ENCODE measurements at regions not wholly inside any gene's neighbourhood (a gene's known extent, or its start where the extent isn't known, plus 50 kb on each side); places are given as distances from the start of the nearest gene placed in this dataset.
A peak's percentile ranks its signal among the peaks of the same experiment; 100 is the strongest.

DNA sequence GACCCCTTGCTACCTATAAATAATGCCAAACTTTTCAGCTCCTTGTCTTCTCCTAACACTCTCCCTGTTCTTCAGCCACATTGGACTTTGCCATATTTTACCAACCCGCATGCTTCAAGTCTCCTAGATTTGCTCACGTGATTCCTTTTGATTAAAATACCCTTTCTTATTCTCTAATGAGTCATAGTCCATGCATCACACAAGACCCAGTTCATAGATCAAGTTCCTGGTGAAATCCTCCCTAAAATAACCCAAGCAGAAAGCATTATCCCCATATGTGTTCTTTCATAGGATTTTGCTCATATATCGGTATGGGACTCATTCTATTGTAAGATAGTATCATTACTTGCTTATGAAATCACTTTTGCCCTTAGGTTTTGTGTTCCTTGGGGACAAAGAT, 108.9 kb upstream of the STXBP5 start:
- no peak for DNase-seq

DNA sequence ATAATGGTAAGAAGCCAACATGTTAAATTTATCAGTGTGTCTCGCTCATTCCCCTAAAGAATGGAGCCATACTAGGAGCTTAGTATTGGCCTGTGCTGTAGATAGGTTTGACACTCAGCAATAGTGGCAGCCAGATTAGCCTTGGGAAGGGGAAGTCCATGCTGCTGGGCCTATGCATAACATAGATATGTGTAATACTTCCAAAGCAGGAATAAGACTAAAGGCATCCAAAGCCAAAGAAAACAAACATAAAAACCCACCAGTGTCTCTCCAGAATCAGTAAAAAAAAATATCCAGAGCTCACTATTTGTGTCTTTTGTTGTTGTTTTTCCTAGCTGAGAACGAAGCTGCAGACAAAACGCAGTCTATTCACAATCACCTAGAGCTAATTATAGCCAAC, 104.2 kb upstream of the STXBP5 start:
- no peak for DNase-seq

DNA sequence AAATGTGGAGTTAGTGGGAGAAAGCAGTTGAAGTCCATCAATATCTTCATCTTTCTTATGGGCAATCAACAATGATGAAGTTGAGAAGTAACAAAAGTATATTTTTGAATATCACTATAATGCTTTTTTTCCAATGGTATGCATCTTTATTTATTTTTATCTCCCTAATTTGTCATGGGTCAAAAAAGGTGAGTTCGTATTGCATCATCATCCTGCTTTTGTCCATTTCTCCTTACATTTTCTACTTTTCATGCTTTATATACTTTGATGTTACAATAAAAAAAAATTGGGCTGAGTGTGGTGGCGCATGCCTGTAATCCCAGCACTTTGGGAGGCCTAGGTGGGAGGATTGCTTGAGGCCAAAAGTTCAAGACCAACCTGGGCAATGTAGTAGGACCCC, 101.2 kb upstream of the STXBP5 start:
- no peak for DNase-seq

DNA sequence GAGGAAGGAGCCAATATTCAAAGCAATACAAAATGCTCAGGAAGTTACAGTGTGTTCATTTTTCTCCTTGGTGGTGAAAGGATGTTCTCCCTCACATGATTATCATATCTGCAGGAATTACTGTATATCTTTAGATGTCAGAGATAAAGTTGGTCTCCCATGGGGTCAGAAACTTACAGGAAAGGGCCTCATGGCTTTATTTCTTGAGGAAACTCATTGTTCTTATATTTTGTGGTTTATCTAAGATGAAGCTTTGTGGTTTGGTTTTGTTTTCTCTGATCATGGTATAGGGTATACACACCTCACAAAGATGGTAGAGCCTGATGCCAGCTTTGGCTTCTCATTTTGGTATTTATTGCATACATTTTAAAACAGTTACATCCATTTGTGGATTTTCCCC, 100.5 kb upstream of the STXBP5 start:
- no peak for DNase-seq

DNA sequence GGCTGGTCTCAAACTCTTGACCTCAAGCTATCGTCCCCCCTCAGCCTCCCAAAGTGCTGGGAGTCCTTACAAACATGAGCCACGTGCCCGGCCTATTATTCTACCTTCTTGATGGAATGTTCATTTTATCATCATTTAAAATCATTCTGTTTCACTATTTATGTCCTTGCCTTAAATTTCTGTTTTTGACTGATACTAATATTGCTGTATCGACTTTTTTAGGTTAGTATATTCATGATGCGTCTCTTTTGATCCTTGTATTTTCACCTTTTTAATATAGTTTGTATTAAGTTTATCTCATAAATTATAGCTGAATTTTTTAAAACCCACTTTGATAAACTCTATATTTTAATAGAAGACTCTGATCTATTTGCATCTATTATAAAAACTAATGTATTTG, 98.4 kb upstream of the STXBP5 start:
- no peak for DNase-seq

DNA sequence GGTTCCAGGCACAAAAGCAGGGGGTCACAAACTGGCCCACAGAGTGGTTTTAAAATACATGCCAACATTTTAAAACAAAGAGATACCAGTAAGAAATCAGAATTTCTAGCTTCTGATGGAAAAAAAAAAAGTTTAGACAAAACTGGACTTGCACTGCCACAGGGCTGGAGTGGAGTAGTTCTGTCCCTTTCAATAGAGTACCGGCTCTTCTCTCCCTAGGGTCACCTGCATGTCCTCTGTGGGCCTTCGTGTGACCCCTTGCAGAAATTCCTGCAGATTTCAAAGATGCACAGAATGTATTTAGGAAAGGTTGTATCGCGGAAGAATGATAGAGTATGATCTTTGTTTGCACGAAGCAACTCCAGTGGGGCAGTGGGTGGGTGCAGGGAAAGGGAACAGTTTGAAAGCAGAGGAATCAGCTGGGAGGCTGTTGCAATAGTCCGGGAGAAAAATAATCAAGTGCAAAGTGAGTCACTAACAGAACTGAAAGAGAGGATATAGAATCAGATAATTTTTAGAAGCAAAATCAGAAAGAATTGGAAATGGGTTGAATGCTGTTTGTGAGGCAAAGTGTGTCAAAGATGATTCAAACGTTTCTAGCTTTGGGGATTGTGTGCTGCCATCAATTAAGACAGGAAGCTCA, 97.3 kb upstream of the STXBP5 start:
- no peak for DNase-seq

DNA sequence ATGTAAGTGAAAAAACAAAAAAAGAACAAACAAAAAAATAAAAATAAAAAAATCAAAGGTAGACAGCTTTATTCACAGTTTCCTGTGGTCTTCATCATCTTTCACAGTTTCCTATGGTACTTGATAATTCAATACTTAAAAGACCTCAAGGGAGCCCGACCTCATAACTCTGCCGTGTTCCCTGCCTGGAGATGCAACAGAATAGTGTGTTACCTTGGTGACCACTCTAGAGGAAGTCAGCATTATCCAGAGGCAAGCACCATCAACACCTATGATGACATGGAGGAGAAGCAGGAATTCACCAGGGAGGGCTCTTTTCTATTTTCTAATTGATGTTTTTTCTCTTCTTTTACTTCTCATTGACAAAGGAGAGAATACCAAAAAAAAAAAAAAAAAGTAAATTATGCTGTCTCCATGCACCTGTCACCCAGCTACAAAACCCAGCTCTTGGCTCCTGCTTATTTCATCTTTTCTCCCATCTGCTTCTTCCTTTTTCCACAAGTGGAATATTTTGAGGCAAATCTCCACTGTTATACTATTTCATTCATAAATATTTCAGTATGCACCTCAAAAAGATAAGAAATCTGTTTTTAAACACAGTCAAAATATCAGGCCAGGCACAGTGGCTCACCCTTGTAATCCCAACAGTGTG, 95.8 kb upstream of the STXBP5 start:
- DNase-seq: no peak

DNA sequence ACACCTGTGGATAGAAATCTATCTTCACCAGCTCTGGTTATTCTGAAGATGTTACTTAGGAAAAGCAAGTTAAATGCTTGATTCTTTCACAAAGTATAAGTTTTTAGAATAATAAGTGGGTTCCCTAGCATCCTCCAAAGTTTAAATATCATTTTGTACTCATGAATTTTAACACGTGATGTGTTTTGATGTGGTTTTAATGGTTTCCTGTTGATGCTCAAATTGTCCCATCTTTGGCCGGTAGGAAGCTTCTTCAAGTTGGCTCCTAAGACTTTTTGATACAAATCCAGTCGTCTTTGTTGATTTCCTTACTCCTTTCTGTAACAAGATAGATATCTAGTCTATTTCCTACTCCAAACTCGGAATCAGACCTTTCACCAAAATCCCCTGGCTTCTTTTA, 94.5 kb upstream of the STXBP5 start:
- DNase-seq: no peak

DNA sequence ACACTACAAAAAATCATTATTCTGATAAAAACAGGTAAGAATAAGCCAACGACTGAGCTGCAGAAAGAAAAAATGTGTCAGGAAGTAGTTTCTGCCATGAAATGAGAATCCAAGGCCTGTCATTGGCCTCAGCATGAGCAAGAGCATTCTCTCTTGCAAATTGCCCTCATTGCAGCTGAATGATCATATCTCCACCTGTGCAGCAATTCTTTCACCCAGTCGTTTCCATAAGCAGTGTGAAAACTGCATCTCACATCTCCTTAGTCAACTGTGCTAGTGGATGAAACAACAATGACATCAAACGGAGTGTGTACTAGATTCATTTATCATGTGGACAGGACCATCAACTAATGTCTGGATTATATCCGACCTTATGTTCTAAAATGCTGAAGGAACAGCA, 88.2 kb upstream of the STXBP5 start:
- no peak for DNase-seq

DNA sequence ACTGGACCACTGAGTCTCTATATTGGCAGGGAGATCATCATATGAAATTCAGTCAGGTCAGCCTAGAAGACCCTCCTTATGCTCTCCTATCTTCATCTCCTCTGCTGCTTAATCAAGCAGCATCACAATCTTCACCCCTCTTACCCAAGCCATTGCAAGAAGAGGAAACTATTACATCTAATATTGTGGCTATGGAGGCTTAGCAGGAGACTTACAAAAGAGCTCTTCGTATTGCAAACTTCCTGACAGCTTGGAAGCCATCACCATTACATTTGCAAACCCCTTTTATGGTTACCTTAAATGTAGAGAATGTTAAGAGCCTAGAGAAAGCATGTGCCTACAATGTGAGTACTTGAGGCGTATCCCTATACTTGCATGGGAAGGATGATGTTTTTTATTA, 87.2 kb upstream of the STXBP5 start:
- DNase-seq: no peak

DNA sequence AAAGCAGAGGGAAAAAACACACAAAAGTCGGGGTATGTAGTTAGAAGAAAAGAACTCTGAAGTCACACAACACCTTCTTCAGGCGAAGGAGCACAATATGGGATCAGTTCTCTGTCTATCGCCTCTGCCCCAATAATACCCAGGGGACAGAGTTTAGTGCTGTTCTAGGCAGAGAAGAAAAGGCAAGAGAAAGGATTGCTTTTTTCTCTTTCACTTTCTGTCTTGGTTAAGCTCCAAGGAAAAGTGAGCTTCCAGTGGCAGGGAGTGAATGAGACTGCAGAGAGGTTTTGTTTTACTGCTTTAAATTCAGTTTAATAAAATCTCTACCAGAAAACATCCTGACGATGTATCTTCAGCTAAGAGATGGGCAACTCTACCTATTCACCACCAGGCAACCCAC, 86.6 kb upstream of the STXBP5 start:
- DNase-seq: no peak

DNA sequence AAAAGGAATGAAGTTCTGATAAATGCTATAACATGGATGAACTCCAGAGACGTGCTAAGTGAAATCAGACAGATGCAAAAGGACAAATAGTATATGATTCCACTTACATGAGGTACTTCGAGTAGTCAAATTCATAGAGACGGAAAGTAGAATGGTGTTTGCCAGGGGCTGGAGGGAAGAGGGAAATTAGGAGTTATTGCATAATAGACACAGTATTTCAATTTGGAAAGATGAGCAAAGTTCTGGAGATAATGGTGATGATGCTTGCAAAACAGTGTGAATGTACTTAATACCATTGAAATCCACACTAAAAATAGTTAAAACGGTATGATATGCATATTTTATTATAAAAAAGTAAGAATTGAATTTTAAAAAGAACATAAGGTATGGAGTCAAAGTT, 84.9 kb upstream of the STXBP5 start:
- DNase-seq: no peak

DNA sequence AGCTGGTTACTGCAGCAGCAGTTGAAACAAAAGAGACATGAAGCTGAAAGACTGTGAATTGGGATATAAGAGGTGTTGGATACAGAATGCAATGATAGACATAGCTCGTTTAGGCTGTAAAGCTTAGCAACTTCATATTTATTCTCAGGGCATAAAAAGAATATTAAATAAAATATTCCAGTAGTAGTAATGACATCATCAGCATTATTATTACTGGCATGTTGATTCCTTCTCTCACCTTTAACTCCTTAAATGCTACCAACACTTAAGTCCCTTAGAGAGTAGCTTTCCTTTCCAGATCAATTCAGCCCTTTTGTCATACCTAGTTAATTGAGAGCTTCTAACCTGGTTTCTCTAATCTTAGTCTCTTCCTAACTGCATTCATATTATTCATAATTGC, 81.4 kb upstream of the STXBP5 start:
- DNase-seq: no peak

DNA sequence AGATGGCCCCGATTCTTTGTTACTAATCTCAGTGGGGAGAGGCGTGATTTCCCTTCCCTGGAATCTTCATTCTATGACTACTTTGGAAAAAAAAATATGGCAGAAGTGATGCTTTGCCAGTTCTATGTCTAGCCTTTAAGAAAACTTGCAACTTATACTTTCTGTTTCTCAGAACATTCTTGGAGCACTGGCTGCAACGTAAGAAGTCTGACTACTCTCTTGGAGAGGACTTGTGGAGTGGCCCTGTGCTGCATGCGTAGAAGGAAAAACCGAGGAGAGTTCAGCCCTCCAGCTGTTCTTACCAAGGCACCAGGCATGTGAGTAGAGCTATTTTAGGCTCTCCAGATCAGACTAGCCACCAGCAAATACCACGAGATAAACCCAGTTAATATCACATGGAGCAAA, 77.6 kb upstream of the STXBP5 start:
- DNase-seq: no peak

DNA sequence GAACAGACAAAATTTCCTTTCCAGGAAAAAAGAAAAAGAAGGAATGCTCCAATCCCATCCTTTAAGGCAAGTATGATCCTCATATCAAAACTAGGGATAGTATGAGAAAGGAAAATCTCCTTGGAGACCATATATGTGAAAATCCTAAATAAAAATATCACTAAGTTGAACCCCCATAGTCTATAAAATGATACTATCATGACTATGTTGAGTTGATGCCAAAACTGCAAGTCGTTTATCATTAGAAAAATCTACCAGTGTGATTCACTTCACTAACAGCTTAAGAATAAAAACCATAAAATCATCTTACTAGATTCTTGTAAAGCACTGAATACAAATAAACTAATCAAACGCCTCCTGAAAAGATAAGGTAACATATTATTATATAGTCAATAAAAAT, 76.6 kb upstream of the STXBP5 start:
- no peak for DNase-seq

DNA sequence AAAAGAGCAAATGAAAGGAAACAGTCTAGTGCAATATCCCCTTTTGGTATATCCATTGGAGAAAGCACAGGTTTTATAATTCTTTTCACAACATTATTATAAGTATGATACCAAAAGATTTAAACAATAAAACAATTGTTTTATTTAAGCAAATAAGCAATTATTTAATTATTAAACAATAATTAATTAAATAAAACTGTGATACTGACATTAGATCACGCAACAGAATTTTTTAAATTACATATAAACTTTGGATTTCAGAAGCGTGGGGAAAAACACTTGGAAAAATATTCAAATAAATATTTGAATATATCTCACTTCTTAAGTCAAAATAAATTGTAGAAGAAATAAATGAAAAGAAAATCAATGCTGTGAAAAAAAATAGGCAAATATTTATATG, 76.2 kb upstream of the STXBP5 start:
- DNase-seq: no peak

DNA sequence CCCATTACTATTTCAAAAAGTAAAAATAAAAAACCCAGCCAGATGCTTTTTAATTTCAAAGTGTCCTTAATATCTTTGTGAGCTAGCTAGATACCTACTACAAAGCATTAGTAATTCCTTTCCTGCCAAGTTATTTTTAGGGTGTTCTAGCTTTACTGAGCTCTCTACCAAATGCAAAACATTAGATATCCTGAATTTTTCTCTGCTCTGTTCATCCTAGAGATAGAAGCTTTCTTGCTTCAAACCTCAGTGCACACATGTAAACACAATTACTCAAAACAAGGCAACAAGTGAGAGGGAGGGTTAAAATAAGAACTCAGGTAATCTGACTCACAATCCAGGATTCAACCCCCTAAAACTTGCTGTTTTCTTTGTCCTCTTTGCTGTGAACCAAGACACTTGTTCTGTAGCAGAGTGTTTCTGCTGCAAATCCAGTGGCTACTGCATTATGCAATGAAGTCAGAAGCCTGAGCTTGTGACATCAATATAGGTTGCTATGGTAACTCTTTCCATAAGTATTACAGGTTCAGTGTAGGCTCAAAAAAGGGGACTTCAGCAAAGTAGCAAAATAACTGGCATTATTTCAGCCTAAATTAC, 72.6 kb upstream of the STXBP5 start:
- DNase-seq: peak; percentile 17

DNA sequence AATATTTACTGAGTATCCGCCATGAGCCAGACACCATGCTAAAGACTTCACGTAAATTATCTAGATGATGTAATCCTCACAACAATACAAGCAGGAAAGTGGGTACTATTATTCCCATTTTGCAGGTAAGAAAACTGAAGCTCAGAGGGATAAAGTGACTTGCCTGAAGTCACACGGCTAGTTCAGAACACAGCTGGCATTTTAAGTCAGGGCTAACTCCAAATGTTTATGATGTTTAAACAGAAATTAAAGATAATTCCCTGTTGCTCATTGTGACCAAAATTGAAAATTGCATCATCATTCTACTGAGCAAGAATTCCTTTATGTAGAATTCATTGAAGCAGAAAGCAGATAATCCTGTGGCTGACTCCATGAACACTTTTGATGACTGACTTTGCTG, 71.3 kb upstream of the STXBP5 start:
- no peak for DNase-seq

DNA sequence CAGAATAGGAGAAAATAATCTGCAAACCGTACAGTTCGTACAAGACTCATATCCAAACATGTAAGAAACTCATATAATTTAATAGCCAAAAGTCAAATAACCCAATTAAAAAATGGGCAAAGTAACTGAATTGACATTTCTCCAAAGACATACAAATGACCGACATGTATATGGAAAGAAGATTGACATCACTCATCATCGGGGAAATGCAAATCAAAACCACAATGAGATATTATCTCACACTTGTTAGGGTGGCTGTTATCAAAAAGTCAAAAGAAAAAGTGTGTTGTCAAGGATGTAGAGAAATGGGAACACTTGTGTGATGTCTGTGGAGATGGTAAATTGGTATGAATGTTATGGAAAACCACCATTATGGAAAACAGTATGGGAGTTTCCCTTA, 70.5 kb upstream of the STXBP5 start:
- no peak for DNase-seq

DNA sequence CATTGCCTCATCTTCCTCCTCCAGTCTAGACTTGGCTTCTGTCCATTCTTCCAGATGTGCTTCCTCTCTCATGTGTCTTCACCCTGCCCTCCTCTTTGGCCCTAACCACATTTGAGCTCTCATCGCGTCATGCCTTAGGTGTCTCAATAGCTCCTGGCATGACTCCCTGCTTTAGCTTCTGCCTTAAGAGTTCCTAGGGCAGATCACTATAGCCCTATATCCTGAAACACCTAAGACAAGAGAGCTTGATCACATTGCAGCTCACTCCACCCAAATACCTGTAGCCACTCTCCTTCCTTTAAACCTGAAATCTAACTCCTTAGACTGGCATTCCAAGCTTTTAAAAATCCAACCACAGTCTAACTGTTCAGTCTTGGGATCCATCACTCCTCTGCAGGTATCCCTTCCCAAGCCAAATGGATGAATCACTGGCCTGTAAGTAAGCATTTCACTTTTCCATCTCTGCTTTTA, 69.0 kb upstream of the STXBP5 start:
- DNase-seq: peak; percentile 57

DNA sequence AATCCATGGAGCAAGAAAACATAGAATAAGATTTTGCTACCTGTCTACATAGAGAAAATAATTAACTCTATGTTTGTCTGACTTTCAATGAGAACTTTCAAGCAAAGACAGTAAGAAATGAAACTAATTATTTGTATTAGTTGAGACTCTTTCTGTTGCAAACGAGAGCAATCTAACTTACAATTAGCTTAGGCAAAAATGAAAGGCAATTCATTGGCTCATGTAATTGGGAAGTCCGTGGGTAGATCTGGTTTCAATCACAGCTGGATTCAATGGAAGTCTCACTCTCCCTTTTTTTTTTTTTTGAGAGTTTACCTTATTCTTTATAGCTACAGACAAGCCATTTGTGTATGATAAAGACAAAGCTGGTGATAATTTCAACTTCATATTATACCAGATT, 68.2 kb upstream of the STXBP5 start:
- DNase-seq: no peak

DNA sequence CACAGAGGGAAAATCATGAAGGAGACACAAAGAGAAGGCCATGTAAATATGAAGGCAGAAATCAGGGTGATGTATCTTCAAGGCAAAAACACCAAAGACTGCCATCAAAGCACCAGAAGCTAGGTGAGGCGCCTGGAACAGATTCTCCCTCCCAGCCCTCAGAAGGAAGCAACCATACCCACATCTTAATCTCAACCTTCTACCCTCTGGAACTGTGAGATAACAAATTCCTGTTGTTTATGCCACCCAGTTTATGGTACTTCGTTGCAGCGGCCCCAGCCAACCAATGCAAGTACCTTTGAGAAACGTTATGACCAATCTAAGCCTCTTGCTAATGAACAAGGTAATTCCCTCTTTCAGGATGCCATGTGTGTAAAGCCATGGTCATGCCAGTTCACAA, 66.2 kb upstream of the STXBP5 start:
- no peak for DNase-seq

DNA sequence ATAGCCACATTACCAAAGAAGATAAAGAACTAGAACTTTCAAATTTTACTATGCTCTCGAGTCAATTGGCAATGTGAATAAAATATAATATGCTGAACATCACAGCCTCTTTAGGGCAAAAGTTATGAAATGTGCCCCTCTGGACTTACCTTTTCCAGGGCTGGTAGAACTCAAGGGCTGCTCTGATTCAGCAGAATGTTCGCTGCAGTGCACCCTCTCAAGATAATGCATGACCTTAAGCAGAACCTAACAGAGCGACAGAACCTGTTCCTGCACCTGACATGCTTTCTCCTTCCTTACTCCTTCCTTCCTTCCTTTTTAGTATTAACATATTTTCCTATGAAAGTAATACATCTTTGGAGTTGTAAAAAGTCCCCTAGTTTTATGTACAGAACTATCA, 65.4 kb upstream of the STXBP5 start:
- DNase-seq: no peak

DNA sequence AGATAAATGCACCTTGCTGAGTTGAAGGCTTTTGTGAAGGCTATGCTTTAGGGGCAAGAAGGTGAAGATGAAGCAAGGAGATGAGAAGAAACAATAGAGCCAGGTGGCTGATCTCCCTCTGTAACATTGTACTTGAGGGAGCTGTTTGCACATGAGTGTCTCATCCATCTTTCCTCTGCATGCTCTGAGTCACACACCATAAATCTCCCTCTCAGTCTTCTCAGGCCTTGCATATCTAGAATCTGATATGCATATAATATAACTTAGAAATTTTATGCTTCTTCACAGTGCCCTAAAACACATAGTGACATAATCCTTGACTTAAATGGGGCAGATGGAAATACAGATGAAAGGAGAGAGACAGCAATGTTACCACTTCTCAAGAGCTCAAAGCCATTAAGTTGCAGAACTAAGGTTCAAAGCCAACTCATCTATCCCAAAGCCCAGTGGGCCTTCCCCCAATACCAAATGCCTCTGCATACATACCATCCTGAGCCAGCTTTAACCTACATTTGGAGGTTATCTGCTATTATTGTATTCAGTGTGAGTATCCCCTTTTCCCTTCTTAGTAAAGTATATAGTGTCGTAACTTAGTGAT, 62.4 kb upstream of the STXBP5 start:
- DNase-seq: no peak
